ENCODE measurements at regions not wholly inside any gene's neighbourhood (a gene's known extent, or its start where the extent isn't known, plus 50 kb on each side); places are given as distances from the start of the nearest gene placed in this dataset.

- no peak for DNase-seq
These were observed 307.4 kb downstream of the KLF5 start for GRCh38 chr13:73366241-73366640.

- DNase-seq: no peak
These were observed 306.9 kb downstream of the KLF5 start for GRCh38 chr13:73365681-73366080.

- no peak for DNase-seq
These were observed 306.4 kb downstream of the KLF5 start for GRCh38 chr13:73365252-73365651.

GRCh38 chr13:73364736-73365135 lies 305.9 kb downstream of the KLF5 start:
- no peak for DNase-seq

- DNase-seq: no peak
These were observed 299.8 kb downstream of the KLF5 start for GRCh38 chr13:73358606-73359095.

- DNase-seq: no peak
These were observed 296.3 kb downstream of the KLF5 start for GRCh38 chr13:73355134-73355533.

GRCh38 chr13:73351730-73352129 lies 292.9 kb downstream of the KLF5 start:
- DNase-seq: no peak

- DNase-seq: no peak
These were observed 282.9 kb downstream of the KLF5 start for GRCh38 chr13:73341748-73342147.

- DNase-seq: no peak
These were observed 281.3 kb downstream of the KLF5 start for GRCh38 chr13:73340069-73340468.

- DNase-seq: no peak
These were observed 280.3 kb downstream of the KLF5 start for GRCh38 chr13:73339086-73339485.

GRCh38 chr13:73338389-73338788 lies 279.6 kb downstream of the KLF5 start:
- no peak for DNase-seq

- no peak for DNase-seq
These were observed 278.7 kb downstream of the KLF5 start for GRCh38 chr13:73337532-73337931.

- DNase-seq: no peak
These were observed 278.0 kb downstream of the KLF5 start for GRCh38 chr13:73336773-73337172.

GRCh38 chr13:73335944-73336343 lies 277.1 kb downstream of the KLF5 start:
- no peak for DNase-seq

- DNase-seq: no peak
These were observed 276.4 kb downstream of the KLF5 start for GRCh38 chr13:73335210-73335609.

GRCh38 chr13:73334445-73334844 lies 275.6 kb downstream of the KLF5 start:
- DNase-seq: no peak

- no peak for DNase-seq
These were observed 272.8 kb downstream of the KLF5 start for GRCh38 chr13:73331556-73331955.

- DNase-seq: no peak
These were observed 270.6 kb downstream of the KLF5 start for GRCh38 chr13:73329355-73329754.

GRCh38 chr13:73327579-73327978 lies 268.8 kb downstream of the KLF5 start:
- DNase-seq: no peak

- DNase-seq: no peak
These were observed 267.1 kb downstream of the KLF5 start for GRCh38 chr13:73325723-73326558.

- DNase-seq: no peak
These were observed 266.3 kb downstream of the KLF5 start for GRCh38 chr13:73324842-73325722.

- no peak for DNase-seq
These were observed 264.8 kb downstream of the KLF5 start for GRCh38 chr13:73323615-73324014.

GRCh38 chr13:73321043-73321442 lies 262.2 kb downstream of the KLF5 start:
- DNase-seq: no peak

- no peak for DNase-seq
These were observed 258.3 kb downstream of the KLF5 start for GRCh38 chr13:73317140-73317539.
